GM23338 (cell line): ENCODE measurements at regions not wholly inside any gene's neighbourhood (a gene's known extent, or its start where the extent isn't known, plus 50 kb on each side); places are given as distances from the start of the nearest gene placed in this dataset.

ENCODE experiments used
- ATAC-seq: fragments of 200-7000 bp; cut with Tn5 transposase; 3 replicates; pipeline ENCODE4 v1.9.1; 2020
- DNase-seq: peaks from one replicate; pipeline ENCODE4 v3.0.0-alpha.2; 2015; ENCODE audit warnings: low spot score
- H2AFZ ChIP-seq: fragments of 200-600 bp; sonication (generic); 2 replicates; pipeline ENCODE4 v1.8.0; 2016; ENCODE audit warnings: antibody characterized with exemption, mild to moderate bottlenecking, moderate library complexity
- H3F3A ChIP-seq: fragments of 200-600 bp; sonication (generic); replicated peaks from 2 replicates; pipeline ENCODE4 v1.8.0; 2017; ENCODE audit warnings: antibody characterized with exemption, mixed run types, low read depth
- H3K27ac ChIP-seq: fragments of 200-600 bp; sonication (generic); 2 replicates; pipeline ENCODE4 v1.6.1; 2016; ENCODE audit warnings: low read depth
- H3K27me3 ChIP-seq: fragments of 200-600 bp; sonication (generic); 2 replicates; pipeline ENCODE4 v1.8.0; 2016; ENCODE audit warnings: mild to moderate bottlenecking, mixed run types, moderate library complexity; ENCODE audit not compliant: insufficient read depth
- H3K36me3 ChIP-seq: fragments of 200-600 bp; sonication (generic); 2 replicates; pipeline ENCODE4 v1.8.0; 2016; ENCODE audit warnings: mild to moderate bottlenecking; ENCODE audit not compliant: insufficient read depth
- H3K4me1 ChIP-seq: fragments of 200-600 bp; sonication (generic); 2 replicates; pipeline ENCODE4 v1.8.0; 2016; ENCODE audit warnings: mild to moderate bottlenecking, moderate library complexity; ENCODE audit not compliant: insufficient read depth
- H3K4me2 ChIP-seq: fragments of 200-600 bp; sonication (generic); 2 replicates; pipeline ENCODE4 v1.7.1; 2017; ENCODE audit warnings: mixed run types
- H3K4me3 ChIP-seq: fragments of 200-600 bp; sonication (generic); 2 replicates; pipeline ENCODE4 v1.6.1; 2016; ENCODE audit warnings: mixed run types
- H3K79me2 ChIP-seq: fragments of 200-600 bp; sonication (generic); replicated peaks from 2 replicates; pipeline ENCODE4 v1.8.0; 2017; ENCODE audit warnings: mild to moderate bottlenecking; ENCODE audit not compliant: insufficient read depth
- H3K9me2 ChIP-seq: fragments of 200-600 bp; sonication (generic); 2 replicates; pipeline ENCODE4 v1.8.0; 2017; ENCODE audit not compliant: insufficient read depth
- H4K20me1 ChIP-seq: fragments of 200-600 bp; sonication (generic); replicated peaks from 2 replicates; pipeline ENCODE4 v1.8.0; 2017; ENCODE audit warnings: mild to moderate bottlenecking; ENCODE audit not compliant: insufficient read depth
- H3K27ac Mint-ChIP-seq: 2 replicates; pipeline ENCODE4 v1.8.0; 2020; ENCODE audit warnings: inconsistent platforms, mild to moderate bottlenecking, moderate library complexity, mixed read lengths
- H3K27me3 Mint-ChIP-seq: 3 replicates; pipeline ENCODE4 v1.8.0; 2022; ENCODE audit warnings: low read depth, mild to moderate bottlenecking, moderate library complexity, mixed read lengths, inconsistent platforms; ENCODE audit not compliant: insufficient read depth, poor library complexity
- H3K36me3 Mint-ChIP-seq: 3 replicates; pipeline ENCODE4 v1.8.0; 2021; ENCODE audit warnings: low read depth, mild to moderate bottlenecking, inconsistent platforms, moderate library complexity, mixed read lengths
- H3K4me1 Mint-ChIP-seq: 3 replicates; pipeline ENCODE4 v1.8.0; 2020; ENCODE audit warnings: mild to moderate bottlenecking, inconsistent platforms, mixed read lengths
- H3K4me3 Mint-ChIP-seq: 3 replicates; pipeline ENCODE4 v1.8.0; 2021; ENCODE audit warnings: moderate library complexity, mild to moderate bottlenecking, inconsistent platforms, mixed read lengths
- H3K9me3 Mint-ChIP-seq: 3 replicates; pipeline ENCODE4 v1.8.0; 2020; ENCODE audit warnings: moderate library complexity, mild to moderate bottlenecking, inconsistent platforms, mixed read lengths
- CREB1 ChIP-seq: fragments of 250-450 bp; sonication (Bioruptor Pico); IDR thresholded peaks from 2 replicates; pipeline ENCODE4 v1.5.0; 2020; ENCODE audit warnings: low read depth, mild to moderate bottlenecking, moderate library complexity
- EZH2 ChIP-seq: fragments of 200-600 bp; sonication (generic); IDR thresholded peaks from one replicate; pipeline ENCODE4 v1.8.0; 2017; ENCODE audit warnings: antibody characterized with exemption, mild to moderate bottlenecking, low read depth; ENCODE audit not compliant: unreplicated experiment
- EZH2phosphoT487 ChIP-seq: fragments of 200-600 bp; sonication (generic); IDR thresholded peaks from one replicate; pipeline ENCODE4 v1.8.1; 2018; ENCODE audit warnings: antibody characterized with exemption; ENCODE audit not compliant: unreplicated experiment
- NANOG ChIP-seq: IDR thresholded peaks from 2 replicates; pipeline ENCODE4 v1.6.1; 2016; ENCODE audit warnings: antibody characterized with exemption, borderline replicate concordance
- POLR2AphosphoS5 ChIP-seq: IDR thresholded peaks from 2 replicates; pipeline ENCODE4 v1.6.1; 2016; ENCODE audit warnings: antibody characterized with exemption, low read depth
- STAT1 ChIP-seq: IDR thresholded peaks from one replicate; pipeline ENCODE4 v1.6.1; 2016; ENCODE audit warnings: antibody characterized with exemption; ENCODE audit not compliant: unreplicated experiment
- ZNF331 ChIP-seq: fragments of 250-450 bp; sonication (Bioruptor Pico); IDR thresholded peaks from 2 replicates; pipeline ENCODE4 v1.5.0; 2020; ENCODE audit warnings: low read depth, mild to moderate bottlenecking, moderate library complexity
- ZNF462 ChIP-seq: fragments of 250-450 bp; sonication (Bioruptor Pico); IDR thresholded peaks from 2 replicates; pipeline ENCODE4 v1.5.0; 2020; ENCODE audit warnings: mild to moderate bottlenecking, moderate library complexity
- TF ChIP-seq, protein P1 (sequence below): IDR thresholded peaks from 2 replicates; pipeline ENCODE4 v1.6.1; 2016; ENCODE audit warnings: antibody characterized with exemption
- TF ChIP-seq, protein P2 (sequence below), 2 experiments: fragments of 200-600 bp in 1 of 2; sonication (generic) in 1 of 2; conservative IDR thresholded peaks; 2 replicates each; pipeline versions ENCODE4 v1.5.1 to v1.6.1; 2016 to 2017; ENCODE audit warnings: antibody characterized with exemption in 2 of 2, low read depth in 2 of 2, mild to moderate bottlenecking in 2 of 2, moderate library complexity in 1 of 2

DNA sequence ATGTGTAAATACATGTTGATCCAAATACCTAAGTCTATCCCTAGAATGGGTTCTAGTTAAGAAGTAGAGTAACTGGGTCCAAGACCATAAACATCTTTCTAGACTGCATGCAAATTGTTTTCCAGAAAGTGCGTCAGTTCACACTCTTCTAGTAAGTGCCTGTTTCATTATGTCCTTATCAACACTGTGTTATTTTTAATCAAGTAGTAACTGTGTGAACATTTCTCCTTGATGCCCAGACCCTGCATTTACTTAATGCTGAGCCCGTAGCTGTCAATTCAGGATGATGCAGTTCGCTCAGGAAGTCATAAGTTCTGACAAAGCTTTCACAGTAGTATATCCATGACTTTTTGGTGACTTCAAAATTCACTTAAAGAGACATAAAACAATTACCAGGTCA lies 374.8 kb downstream of the OTUD1 start (continued):
- TF ChIP-seq, protein P1, sequence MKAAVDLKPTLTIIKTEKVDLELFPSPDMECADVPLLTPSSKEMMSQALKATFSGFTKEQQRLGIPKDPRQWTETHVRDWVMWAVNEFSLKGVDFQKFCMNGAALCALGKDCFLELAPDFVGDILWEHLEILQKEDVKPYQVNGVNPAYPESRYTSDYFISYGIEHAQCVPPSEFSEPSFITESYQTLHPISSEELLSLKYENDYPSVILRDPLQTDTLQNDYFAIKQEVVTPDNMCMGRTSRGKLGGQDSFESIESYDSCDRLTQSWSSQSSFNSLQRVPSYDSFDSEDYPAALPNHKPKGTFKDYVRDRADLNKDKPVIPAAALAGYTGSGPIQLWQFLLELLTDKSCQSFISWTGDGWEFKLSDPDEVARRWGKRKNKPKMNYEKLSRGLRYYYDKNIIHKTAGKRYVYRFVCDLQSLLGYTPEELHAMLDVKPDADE, result no peak
- TF ChIP-seq, protein P2, sequence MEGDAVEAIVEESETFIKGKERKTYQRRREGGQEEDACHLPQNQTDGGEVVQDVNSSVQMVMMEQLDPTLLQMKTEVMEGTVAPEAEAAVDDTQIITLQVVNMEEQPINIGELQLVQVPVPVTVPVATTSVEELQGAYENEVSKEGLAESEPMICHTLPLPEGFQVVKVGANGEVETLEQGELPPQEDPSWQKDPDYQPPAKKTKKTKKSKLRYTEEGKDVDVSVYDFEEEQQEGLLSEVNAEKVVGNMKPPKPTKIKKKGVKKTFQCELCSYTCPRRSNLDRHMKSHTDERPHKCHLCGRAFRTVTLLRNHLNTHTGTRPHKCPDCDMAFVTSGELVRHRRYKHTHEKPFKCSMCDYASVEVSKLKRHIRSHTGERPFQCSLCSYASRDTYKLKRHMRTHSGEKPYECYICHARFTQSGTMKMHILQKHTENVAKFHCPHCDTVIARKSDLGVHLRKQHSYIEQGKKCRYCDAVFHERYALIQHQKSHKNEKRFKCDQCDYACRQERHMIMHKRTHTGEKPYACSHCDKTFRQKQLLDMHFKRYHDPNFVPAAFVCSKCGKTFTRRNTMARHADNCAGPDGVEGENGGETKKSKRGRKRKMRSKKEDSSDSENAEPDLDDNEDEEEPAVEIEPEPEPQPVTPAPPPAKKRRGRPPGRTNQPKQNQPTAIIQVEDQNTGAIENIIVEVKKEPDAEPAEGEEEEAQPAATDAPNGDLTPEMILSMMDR (conservative IDR thresholded peaks at IDR 0.05; ENCODE audit: low read depth in 2 of 2), result no peak
- TF ChIP-seq POLR2AphosphoS5 (no peak), EZH2phosphoT487 (no peak), STAT1 (no peak), NANOG (no peak), ZNF331 (CRISPR knock-in tag) (no peak)

DNA sequence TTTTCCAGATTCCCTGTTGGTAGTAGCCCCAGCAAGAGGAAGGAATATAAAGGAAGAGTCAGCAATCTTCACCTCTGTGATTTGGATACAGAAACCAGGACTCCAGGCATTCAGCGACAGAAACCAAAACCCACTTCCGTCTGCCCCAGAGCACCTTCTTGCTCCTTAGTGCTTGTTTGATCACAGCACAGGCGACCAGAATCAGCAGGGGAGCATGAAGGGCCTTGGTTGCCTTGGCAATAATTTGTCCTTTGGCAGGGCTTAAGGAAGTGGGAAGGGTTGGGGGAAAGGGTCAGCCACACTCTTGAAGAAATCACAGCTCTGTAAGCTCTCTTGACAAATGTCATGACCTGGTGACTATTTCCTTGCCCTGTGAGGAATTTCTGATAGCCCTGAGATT lies 379.6 kb downstream of the OTUD1 start:
- Mint-ChIP-seq H3K4me1 (peaks cover 10% of the 10 kb centered on the region), H3K9me3 (no peaks in the 10 kb centered on the region), H3K4me3 (no peak overlapping the region), H3K27ac (no peak overlapping the region), H3K27me3 (no peaks in the 10 kb centered on the region), H3K36me3 (no peaks in the 10 kb centered on the region)
- Histone ChIP-seq H4K20me1 (no peaks in the 10 kb centered on the region), H3K4me2 (no peak overlapping the region), H3K27ac (no peak overlapping the region), H3K79me2 (no peaks in the 10 kb centered on the region), H3K9me2 (no peaks in the 10 kb centered on the region), H3K4me3 (no peak overlapping the region), H3K36me3 (no peaks in the 10 kb centered on the region), H3F3A (no peaks in the 10 kb centered on the region), H3K27me3 (no peaks in the 10 kb centered on the region), H2AFZ (peak overlapping the region; percentile 90), H3K4me1 (peaks cover 6% of the 10 kb centered on the region)
- DNase-seq, result peak; percentile 39
- ATAC-seq, result peak; percentile 38; the same call in 1 of the 3 replicates
- TF ChIP-seq POLR2AphosphoS5 (no peak), EZH2 (no peak), CREB1 (no peak), EZH2phosphoT487 (no peak), ZNF462 (CRISPR knock-in tag) (no peak), NANOG (no peak), ZNF331 (CRISPR knock-in tag) (no peak)
